CD4-positive, alpha-beta T cell treated with Interleukin-15 for 4 hours (primary cell): ENCODE measurements at regions not wholly inside any gene's neighbourhood (a gene's known extent, or its start where the extent isn't known, plus 50 kb on each side); places are given as distances from the start of the nearest gene placed in this dataset.
"Not testable (repeated sequence)": the region's sequence is repeated elsewhere in the genome, so short reads cannot be mapped to it uniquely, and the experiment has no call there.

Experiments used
- DNase-seq: peaks from one replicate; pipeline ENCODE4 v3.0.0-alpha.2; 2020; ENCODE audit warnings: low spot score

- DNase-seq = no peak
These were observed 393.0 kb upstream of the SLC35B3 start for GRCh38 chr6:8828376-8828775.

- DNase-seq = no peak
These were observed 390.4 kb upstream of the SLC35B3 start for GRCh38 chr6:8825726-8826125.

GRCh38 chr6:8821981-8822381 lies 386.6 kb upstream of the SLC35B3 start:
- DNase-seq = no peak

GRCh38 chr6:8820313-8820712 lies 385.0 kb upstream of the SLC35B3 start:
- DNase-seq = no peak

- DNase-seq = no peak
These were observed 384.1 kb upstream of the SLC35B3 start for GRCh38 chr6:8819446-8819845.

GRCh38 chr6:8814440-8815000 lies 379.2 kb upstream of the SLC35B3 start:
- no peak for DNase-seq

- DNase-seq = no peak
These were observed 375.0 kb upstream of the SLC35B3 start for GRCh38 chr6:8810325-8810724.

- no peak for DNase-seq
These were observed 374.3 kb upstream of the SLC35B3 start for GRCh38 chr6:8809662-8810061.

GRCh38 chr6:8803181-8803760 lies 367.9 kb upstream of the SLC35B3 start:
- DNase-seq = no peak

GRCh38 chr6:8802397-8802796 lies 367.1 kb upstream of the SLC35B3 start:
- DNase-seq = not testable (repeated sequence)

GRCh38 chr6:8794420-8794819 lies 359.1 kb upstream of the SLC35B3 start:
- DNase-seq = no peak

- DNase-seq = no peak
These were observed 354.5 kb upstream of the SLC35B3 start for GRCh38 chr6:8789878-8790277.

- DNase-seq = no peak
These were observed 349.9 kb upstream of the SLC35B3 start for GRCh38 chr6:8785223-8785622.

- no peak for DNase-seq
These were observed 347.8 kb upstream of the SLC35B3 start for GRCh38 chr6:8783191-8783590.

GRCh38 chr6:8780653-8781052 lies 345.3 kb upstream of the SLC35B3 start:
- no peak for DNase-seq

- DNase-seq = no peak
These were observed 329.4 kb upstream of the SLC35B3 start for GRCh38 chr6:8764733-8765132.

GRCh38 chr6:8760951-8761350 lies 325.6 kb upstream of the SLC35B3 start:
- no peak for DNase-seq

- DNase-seq = no peak
These were observed 323.1 kb upstream of the SLC35B3 start for GRCh38 chr6:8758412-8758811.

GRCh38 chr6:8750627-8751026 lies 315.3 kb upstream of the SLC35B3 start:
- DNase-seq = no peak

- DNase-seq = no peak
These were observed 314.1 kb upstream of the SLC35B3 start for GRCh38 chr6:8749465-8749864.

GRCh38 chr6:8743170-8743745 lies 307.9 kb upstream of the SLC35B3 start:
- DNase-seq = no peak

- no peak for DNase-seq
These were observed 304.1 kb upstream of the SLC35B3 start for GRCh38 chr6:8739454-8739853.

- DNase-seq = no peak
These were observed 303.6 kb upstream of the SLC35B3 start for GRCh38 chr6:8738951-8739350.
